GM23338 (cell line): ENCODE measurements at regions not wholly inside any gene's neighbourhood (a gene's known extent, or its start where the extent isn't known, plus 50 kb on each side); places are given as distances from the start of the nearest gene placed in this dataset.

Experiments used
- ATAC-seq: fragments of 200-7000 bp; cut with Tn5 transposase; 3 replicates; pipeline ENCODE4 v1.9.1; 2020
- DNase-seq: peaks from one replicate; pipeline ENCODE4 v3.0.0-alpha.2; 2015; ENCODE audit warnings: low spot score
- H2AFZ ChIP-seq: fragments of 200-600 bp; sonication (generic); 2 replicates; pipeline ENCODE4 v1.8.0; 2016; ENCODE audit warnings: antibody characterized with exemption, mild to moderate bottlenecking, moderate library complexity
- H3F3A ChIP-seq: fragments of 200-600 bp; sonication (generic); replicated peaks from 2 replicates; pipeline ENCODE4 v1.8.0; 2017; ENCODE audit warnings: antibody characterized with exemption, mixed run types, low read depth
- H3K27ac ChIP-seq: fragments of 200-600 bp; sonication (generic); 2 replicates; pipeline ENCODE4 v1.6.1; 2016; ENCODE audit warnings: low read depth
- H3K27me3 ChIP-seq: fragments of 200-600 bp; sonication (generic); 2 replicates; pipeline ENCODE4 v1.8.0; 2016; ENCODE audit warnings: mild to moderate bottlenecking, mixed run types, moderate library complexity; ENCODE audit not compliant: insufficient read depth
- H3K36me3 ChIP-seq: fragments of 200-600 bp; sonication (generic); 2 replicates; pipeline ENCODE4 v1.8.0; 2016; ENCODE audit warnings: mild to moderate bottlenecking; ENCODE audit not compliant: insufficient read depth
- H3K4me1 ChIP-seq: fragments of 200-600 bp; sonication (generic); 2 replicates; pipeline ENCODE4 v1.8.0; 2016; ENCODE audit warnings: mild to moderate bottlenecking, moderate library complexity; ENCODE audit not compliant: insufficient read depth
- H3K4me2 ChIP-seq: fragments of 200-600 bp; sonication (generic); 2 replicates; pipeline ENCODE4 v1.7.1; 2017; ENCODE audit warnings: mixed run types
- H3K4me3 ChIP-seq: fragments of 200-600 bp; sonication (generic); 2 replicates; pipeline ENCODE4 v1.6.1; 2016; ENCODE audit warnings: mixed run types
- H3K79me2 ChIP-seq: fragments of 200-600 bp; sonication (generic); replicated peaks from 2 replicates; pipeline ENCODE4 v1.8.0; 2017; ENCODE audit warnings: mild to moderate bottlenecking; ENCODE audit not compliant: insufficient read depth
- H3K9me2 ChIP-seq: fragments of 200-600 bp; sonication (generic); 2 replicates; pipeline ENCODE4 v1.8.0; 2017; ENCODE audit not compliant: insufficient read depth
- H4K20me1 ChIP-seq: fragments of 200-600 bp; sonication (generic); replicated peaks from 2 replicates; pipeline ENCODE4 v1.8.0; 2017; ENCODE audit warnings: mild to moderate bottlenecking; ENCODE audit not compliant: insufficient read depth
- H3K27ac Mint-ChIP-seq: 2 replicates; pipeline ENCODE4 v1.8.0; 2020; ENCODE audit warnings: inconsistent platforms, mild to moderate bottlenecking, moderate library complexity, mixed read lengths
- H3K27me3 Mint-ChIP-seq: 3 replicates; pipeline ENCODE4 v1.8.0; 2022; ENCODE audit warnings: low read depth, mild to moderate bottlenecking, moderate library complexity, mixed read lengths, inconsistent platforms; ENCODE audit not compliant: insufficient read depth, poor library complexity
- H3K36me3 Mint-ChIP-seq: 3 replicates; pipeline ENCODE4 v1.8.0; 2021; ENCODE audit warnings: low read depth, mild to moderate bottlenecking, inconsistent platforms, moderate library complexity, mixed read lengths
- H3K4me1 Mint-ChIP-seq: 3 replicates; pipeline ENCODE4 v1.8.0; 2020; ENCODE audit warnings: mild to moderate bottlenecking, inconsistent platforms, mixed read lengths
- H3K4me3 Mint-ChIP-seq: 3 replicates; pipeline ENCODE4 v1.8.0; 2021; ENCODE audit warnings: moderate library complexity, mild to moderate bottlenecking, inconsistent platforms, mixed read lengths
- H3K9me3 Mint-ChIP-seq: 3 replicates; pipeline ENCODE4 v1.8.0; 2020; ENCODE audit warnings: moderate library complexity, mild to moderate bottlenecking, inconsistent platforms, mixed read lengths
- CREB1 ChIP-seq: fragments of 250-450 bp; sonication (Bioruptor Pico); IDR thresholded peaks from 2 replicates; pipeline ENCODE4 v1.5.0; 2020; ENCODE audit warnings: low read depth, mild to moderate bottlenecking, moderate library complexity
- CTCF ChIP-seq, 2 experiments: fragments of 200-600 bp in 1 of 2; sonication (generic) in 1 of 2; conservative IDR thresholded peaks; 2 replicates each; pipeline versions ENCODE4 v1.5.1 to v1.6.1; 2016 to 2017; ENCODE audit warnings: antibody characterized with exemption in 2 of 2, low read depth in 2 of 2, mild to moderate bottlenecking in 2 of 2, moderate library complexity in 1 of 2
- EZH2 ChIP-seq: fragments of 200-600 bp; sonication (generic); IDR thresholded peaks from one replicate; pipeline ENCODE4 v1.8.0; 2017; ENCODE audit warnings: antibody characterized with exemption, mild to moderate bottlenecking, low read depth; ENCODE audit not compliant: unreplicated experiment
- EZH2phosphoT487 ChIP-seq: fragments of 200-600 bp; sonication (generic); IDR thresholded peaks from one replicate; pipeline ENCODE4 v1.8.1; 2018; ENCODE audit warnings: antibody characterized with exemption; ENCODE audit not compliant: unreplicated experiment
- JUNB ChIP-seq: IDR thresholded peaks from one replicate; pipeline ENCODE4 v1.6.1; 2016; ENCODE audit warnings: antibody characterized with exemption; ENCODE audit not compliant: unreplicated experiment
- NANOG ChIP-seq: IDR thresholded peaks from 2 replicates; pipeline ENCODE4 v1.6.1; 2016; ENCODE audit warnings: antibody characterized with exemption, borderline replicate concordance
- ZNF331 ChIP-seq: fragments of 250-450 bp; sonication (Bioruptor Pico); IDR thresholded peaks from 2 replicates; pipeline ENCODE4 v1.5.0; 2020; ENCODE audit warnings: low read depth, mild to moderate bottlenecking, moderate library complexity
- ZNF462 ChIP-seq: fragments of 250-450 bp; sonication (Bioruptor Pico); IDR thresholded peaks from 2 replicates; pipeline ENCODE4 v1.5.0; 2020; ENCODE audit warnings: mild to moderate bottlenecking, moderate library complexity

- TF ChIP-seq ZNF462 (no peak), NANOG (no peak), EZH2 (no peak), CREB1 (no peak), ZNF331 (CRISPR knock-in tag) (no peak), CTCF (conservative IDR thresholded peaks at IDR 0.05; ENCODE audit: low read depth in 2 of 2) (no peak)
Measured at GRCh38 chr9:86459191-86459590, 105.0 kb upstream of the TUT7 start (continued).

- Histone ChIP-seq H3F3A (no peaks in the 10 kb centered on the region), H3K4me2 (no peak overlapping the region), H3K9me2 (no peaks in the 10 kb centered on the region), H3K4me3 (no peak overlapping the region), H2AFZ (no peak overlapping the region), H3K4me1 (no peaks in the 10 kb centered on the region), H3K36me3 (no peaks in the 10 kb centered on the region), H3K27me3 (no peaks in the 10 kb centered on the region), H4K20me1 (no peaks in the 10 kb centered on the region), H3K79me2 (no peaks in the 10 kb centered on the region), H3K27ac (no peak overlapping the region)
- H3K27ac Mint-ChIP-seq, result no peak overlapping the region
- no peaks in the 10 kb centered on the region for H3K9me3 Mint-ChIP-seq
- H3K27me3 Mint-ChIP-seq, result peaks cover 2% of the 10 kb centered on the region
- DNase-seq, result no peak
- peaks cover 2% of the 10 kb centered on the region; the same call in 1 of the 3 replicates for H3K4me1 Mint-ChIP-seq
- no peak for ATAC-seq
- no peaks in the 10 kb centered on the region for H3K36me3 Mint-ChIP-seq
- H3K4me3 Mint-ChIP-seq, result no peak overlapping the region
- TF ChIP-seq EZH2phosphoT487 (no peak), EZH2 (no peak), JUNB (no peak)
Measured at GRCh38 chr9:86458191-86458855, 104.1 kb upstream of the TUT7 start.
